Type B pancreatic cell (in vitro differentiated cells): ENCODE measurements at regions not wholly inside any gene's neighbourhood (a gene's known extent, or its start where the extent isn't known, plus 50 kb on each side); places are given as distances from the start of the nearest gene placed in this dataset.

Experiments
- DNase-seq: peaks from one replicate; pipeline ENCODE4 v3.0.0; 2021; ENCODE audit warnings: mixed read lengths; ENCODE audit not compliant: unreplicated experiment; ENCODE audit errors: extremely low spot score
- H3K27ac Mint-ChIP-seq: 2 replicates; pipeline ENCODE4 v1.8.0; 2021; ENCODE audit warnings: mild to moderate bottlenecking, mixed read lengths
- H3K27me3 Mint-ChIP-seq: 2 replicates; pipeline ENCODE4 v1.8.0; 2021; ENCODE audit warnings: mixed read lengths
- H3K36me3 Mint-ChIP-seq: 2 replicates; pipeline ENCODE4 v1.8.0; 2021; ENCODE audit warnings: mixed read lengths
- H3K4me1 Mint-ChIP-seq: one replicate; pipeline ENCODE4 v1.8.0; 2021; ENCODE audit warnings: mixed read lengths; ENCODE audit not compliant: unreplicated experiment
- H3K4me3 Mint-ChIP-seq: 2 replicates; pipeline ENCODE4 v1.8.0; 2021; ENCODE audit warnings: mild to moderate bottlenecking, mixed read lengths
- H3K9me3 Mint-ChIP-seq: 2 replicates; pipeline ENCODE4 v1.8.0; 2021; ENCODE audit warnings: mixed read lengths
- CTCF ChIP-seq: fragments of 200-600 bp; sonication (generic); conservative IDR thresholded peaks from 2 replicates; pipeline ENCODE4 v1.5.0; 2021; ENCODE audit warnings: antibody characterized with exemption, mild to moderate bottlenecking

GRCh38 chr2:62348700-62349099 lies 152.8 kb downstream of the B3GNT2 start:
- no peak overlapping the region for H3K4me3 Mint-ChIP-seq
- no peaks in the 10 kb centered on the region for H3K4me1 Mint-ChIP-seq
- H3K36me3 Mint-ChIP-seq, result peaks cover 4% of the 10 kb centered on the region
- no peak for TF ChIP-seq CTCF
- no peak for DNase-seq
- H3K9me3 Mint-ChIP-seq, result no peaks in the 10 kb centered on the region
- no peaks in the 10 kb centered on the region for H3K27me3 Mint-ChIP-seq
- no peak overlapping the region for H3K27ac Mint-ChIP-seq

- H3K27me3 Mint-ChIP-seq, result no peaks in the 10 kb centered on the region
- peaks cover 4% of the 10 kb centered on the region for H3K36me3 Mint-ChIP-seq
- no peak overlapping the region for H3K27ac Mint-ChIP-seq
- no peak for TF ChIP-seq CTCF
- no peak overlapping the region for H3K4me3 Mint-ChIP-seq
- DNase-seq, result no peak
- H3K4me1 Mint-ChIP-seq, result no peaks in the 10 kb centered on the region
- H3K9me3 Mint-ChIP-seq, result no peaks in the 10 kb centered on the region
Measured at GRCh38 chr2:62347563-62348270, 151.8 kb downstream of the B3GNT2 start.

- DNase-seq, result no peak
- H3K36me3 Mint-ChIP-seq, result no peaks in the 10 kb centered on the region
- no peak overlapping the region for H3K4me3 Mint-ChIP-seq
- peaks cover 7% of the 10 kb centered on the region for H3K4me1 Mint-ChIP-seq
- no peaks in the 10 kb centered on the region for H3K27me3 Mint-ChIP-seq
- H3K9me3 Mint-ChIP-seq, result no peaks in the 10 kb centered on the region
- TF ChIP-seq CTCF, result no peak
- H3K27ac Mint-ChIP-seq, result no peak overlapping the region
Measured at GRCh38 chr2:62344472-62344871, 148.6 kb downstream of the B3GNT2 start.

- no peak overlapping the region for H3K4me3 Mint-ChIP-seq
- no peak overlapping the region for H3K27ac Mint-ChIP-seq
- no peaks in the 10 kb centered on the region for H3K27me3 Mint-ChIP-seq
- no peaks in the 10 kb centered on the region for H3K9me3 Mint-ChIP-seq
- TF ChIP-seq CTCF, result no peak
- no peaks in the 10 kb centered on the region for H3K36me3 Mint-ChIP-seq
- peaks cover 7% of the 10 kb centered on the region for H3K4me1 Mint-ChIP-seq
- no peak for DNase-seq
Measured at GRCh38 chr2:62343636-62344337, 147.9 kb downstream of the B3GNT2 start.

- no peak for TF ChIP-seq CTCF
- Mint-ChIP-seq H3K4me3 (no peak overlapping the region), H3K4me1 (peaks cover 9% of the 10 kb centered on the region), H3K36me3 (no peaks in the 10 kb centered on the region), H3K27ac (no peak overlapping the region), H3K9me3 (no peaks in the 10 kb centered on the region), H3K27me3 (no peaks in the 10 kb centered on the region)
- no peak for DNase-seq
Measured at GRCh38 chr2:62343206-62343605, 147.3 kb downstream of the B3GNT2 start.
